Esophagus squamous epithelium (tissue), 5 donors: ENCODE measurements at regions not wholly inside any gene's neighbourhood (a gene's known extent, or its start where the extent isn't known, plus 50 kb on each side); places are given as distances from the start of the nearest gene placed in this dataset.

Experiments used
- DNase-seq: peaks from one replicate; lab custom pipeline; 2025; lab: John Stamatoyannopoulos, UW
- H3K27ac ChIP-seq, 4 donors: fragments of 200-600 bp; sonication (generic); one replicate each; pipeline ENCODE4 v1.5.1; 2016 to 2019; ENCODE audit warnings: mild to moderate bottlenecking in 1 of 4
- H3K27me3 ChIP-seq, 4 donors: fragments of 200-600 bp; sonication (generic); 1 replicate in 3 of 4; 2 replicates in 1 of 4; pipeline versions ENCODE4 v1.5.1 to v1.6.0; 2017 to 2021; ENCODE audit warnings: antibody characterized with exemption in 1 of 4
- H3K36me3 ChIP-seq, 3 donors: fragments of 200-600 bp; sonication (generic); one replicate each; pipeline ENCODE4 v1.5.1; 2016 to 2019
- H3K4me1 ChIP-seq, 3 donors: fragments of 200-600 bp; sonication (generic); one replicate each; pipeline ENCODE4 v1.5.1; 2017 to 2019
- H3K4me3 ChIP-seq, 4 donors: fragments of 200-600 bp; sonication (generic); 1 replicate in 3 of 4; 2 replicates in 1 of 4; pipeline ENCODE4 v1.5.1; 2016 to 2019; ENCODE audit warnings: mild to moderate bottlenecking in 2 of 4, moderate library complexity in 1 of 4
- H3K9me3 ChIP-seq, 3 donors: fragments of 200-600 bp; sonication (generic); one replicate each; pipeline ENCODE4 v1.5.1; 2016 to 2019
- CTCF ChIP-seq, 6 experiments: fragments of 450-650 bp in 4 of 6; fragments of 200-600 bp in 2 of 6; sonication (generic) in 2 of 6; IDR thresholded peaks; one replicate each; pipeline ENCODE4 v1.5.1; 2016 to 2019; ENCODE audit warnings: antibody characterized with exemption in 6 of 6, mild to moderate bottlenecking in 4 of 6, moderate library complexity in 4 of 6
- POLR2A ChIP-seq, 4 donors: fragments of 450-650 bp; IDR thresholded peaks; one replicate each; pipeline ENCODE4 v1.6.1; 2017; ENCODE audit warnings: antibody characterized with exemption in 4 of 4, mild to moderate bottlenecking in 4 of 4, moderate library complexity in 3 of 4
- WGBS, 2 donors: methylation state at CpG; one replicate each; pipeline ENCODE4 v1.1.5; 2018; 5-methylcytosine and 5-hydroxymethylcytosine counted together
- intact Hi-C: fragments of 100-400 bp; cut with DNase I; formaldehyde crosslinking; loops from one replicate; pipeline ENCODE4 v1.15.0; 2022
- donor health status: DM: yes; HTN: yes; CAD: no.

DNA sequence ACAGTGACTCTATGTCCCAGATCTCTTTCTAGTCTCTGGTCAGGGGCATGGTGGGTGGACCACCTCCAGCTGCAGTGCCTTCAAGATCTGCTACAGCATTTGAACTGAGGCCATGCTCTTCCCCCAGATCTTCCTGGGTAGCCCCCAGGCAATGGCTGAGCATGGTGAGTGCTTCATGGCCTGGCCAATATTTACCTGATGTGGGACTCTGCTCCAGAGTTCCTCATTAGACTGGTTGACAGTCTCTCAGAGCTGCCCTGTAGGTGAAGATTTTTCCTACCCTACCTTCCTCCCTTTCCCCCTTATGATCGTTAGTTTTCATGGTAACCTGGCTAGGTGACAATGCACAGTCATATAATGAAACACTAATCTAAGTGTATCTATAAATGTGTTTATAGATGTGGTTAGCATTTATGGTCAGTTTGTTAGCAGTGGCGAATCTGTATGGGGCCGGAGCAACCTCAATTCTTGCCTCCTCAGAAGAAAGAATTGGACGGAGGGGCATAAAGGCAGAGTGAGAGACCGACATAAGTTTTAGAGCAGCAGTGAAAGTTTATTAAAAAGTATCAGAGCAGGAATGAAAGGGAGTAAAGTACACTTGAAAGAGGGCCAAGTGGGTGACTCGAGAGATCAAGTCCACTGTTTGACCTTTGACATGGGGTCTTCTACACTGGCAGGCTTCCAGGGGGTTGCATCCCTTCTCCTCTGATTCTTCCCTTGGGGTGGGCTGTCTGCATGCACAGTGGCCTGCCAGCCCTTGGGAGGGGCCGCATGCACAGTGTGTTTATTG, 256.3 kb downstream of the CD83 start:
- WGBS, 2 donors: 79 to 87% methylated on average over 7 of the region's 7 CpGs
- TF ChIP-seq CTCF (IDR thresholded peaks at IDR 0.05): no peak
- TF ChIP-seq POLR2A (IDR thresholded peaks at IDR 0.05): no peak
- intact Hi-C loops: no loop called here

GRCh38 chr6:14375930-14376329, 258.4 kb downstream of the CD83 start:
- Histone ChIP-seq H3K36me3 (no peaks in the 10 kb centered on the region), H3K4me1 (no peaks in the 10 kb centered on the region), H3K9me3 (no peaks in the 10 kb centered on the region), H3K27me3 (no peaks in the 10 kb centered on the region), H3K4me3 (no peak overlapping the region), H3K27ac (no peak overlapping the region)
- intact Hi-C loops: no loop called here
- no peak for TF ChIP-seq POLR2A (IDR thresholded peaks at IDR 0.05)
- WGBS, 2 donors: 44 to 61% methylated on average over 1 of the region's 1 CpG
- no peak for DNase-seq

More for the DNA sequence above, 256.3 kb downstream of the CD83 start:
- no peak overlapping the region for H3K4me3 ChIP-seq
- no peaks in the 10 kb centered on the region for H3K27me3 ChIP-seq
- H3K9me3 ChIP-seq: no peaks in the 10 kb centered on the region
- no peak overlapping the region for H3K27ac ChIP-seq
- no peaks in the 10 kb centered on the region for H3K36me3 ChIP-seq
- DNase-seq: no peak
- H3K4me1 ChIP-seq: no peaks in the 10 kb centered on the region

DNA sequence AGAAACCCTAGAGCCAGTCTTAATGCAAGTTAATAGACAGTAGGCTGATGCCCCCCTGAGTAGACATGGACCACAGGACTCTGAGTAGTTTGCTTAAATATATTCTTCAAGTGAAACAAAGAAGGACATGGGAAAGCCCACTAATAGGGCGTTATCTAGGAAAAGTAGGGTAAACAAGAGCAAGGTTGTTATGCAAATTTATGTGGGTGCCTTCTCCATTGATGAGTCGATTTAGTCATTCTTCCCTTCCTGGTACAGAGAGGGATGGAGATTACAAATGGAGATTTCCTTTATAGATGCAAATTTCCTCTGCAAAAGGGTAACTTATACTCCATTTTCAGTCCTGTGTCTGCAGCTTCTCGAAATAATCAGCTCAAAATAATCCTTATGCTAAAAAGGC, 262.0 kb downstream of the CD83 start:
- no peak overlapping the region for H3K4me3 ChIP-seq
- H3K9me3 ChIP-seq: no peaks in the 10 kb centered on the region
- H3K4me1 ChIP-seq: peaks cover 0 to 10% (median 0%) of the 10 kb centered on the region in 3 donors
- no peak for DNase-seq
- intact Hi-C loops: no loop called here
- no peaks in the 10 kb centered on the region for H3K27me3 ChIP-seq
- TF ChIP-seq POLR2A (IDR thresholded peaks at IDR 0.05): no peak
- TF ChIP-seq CTCF (IDR thresholded peaks at IDR 0.05): no peak
- no peak overlapping the region for H3K27ac ChIP-seq
- 56 to 62% methylated on average over 3 of the region's 3 CpGs for WGBS, 2 donors
- no peaks in the 10 kb centered on the region for H3K36me3 ChIP-seq

DNA sequence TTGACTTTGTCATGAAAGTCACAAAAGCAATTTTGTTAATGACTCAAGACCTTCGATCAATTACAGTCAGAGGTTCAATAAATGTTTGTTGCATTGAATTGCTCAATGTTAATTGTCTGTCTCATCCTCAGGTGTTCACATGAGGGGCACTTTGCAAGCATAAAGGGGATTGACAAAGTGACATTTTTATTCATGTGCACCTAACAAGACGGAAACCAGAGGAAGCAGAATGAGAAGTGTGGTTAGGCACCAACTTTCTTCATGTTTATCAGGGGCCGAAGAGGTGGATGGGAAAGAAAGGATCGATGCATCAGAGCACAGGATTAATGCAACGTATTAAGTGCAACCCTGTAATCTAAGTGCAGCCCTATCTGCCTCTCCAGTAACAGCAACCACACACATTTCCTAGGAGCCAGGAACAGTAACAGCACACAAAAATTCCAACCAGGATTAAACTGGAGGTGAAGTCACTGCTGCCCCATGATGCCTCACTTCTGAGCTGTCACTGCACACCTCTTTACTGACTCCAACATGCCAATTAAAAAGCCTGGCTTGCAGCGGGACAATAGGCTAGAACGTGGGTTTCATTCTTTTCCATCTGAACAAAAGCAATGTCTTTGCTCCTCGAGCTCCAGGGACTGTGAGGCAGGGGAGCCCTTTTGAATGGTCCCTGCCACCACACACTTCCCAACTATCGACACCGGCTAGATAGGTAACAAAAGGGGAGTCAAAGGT, 262.7 kb downstream of the CD83 start:
- no peak overlapping the region for H3K4me3 ChIP-seq
- intact Hi-C loops: no loop called here
- TF ChIP-seq POLR2A (IDR thresholded peaks at IDR 0.05) (no peak), CTCF (IDR thresholded peaks at IDR 0.05) (no peak)

GRCh38 chr6:14380901-14381828, 263.6 kb downstream of the CD83 start:
- no peaks in the 10 kb centered on the region for H3K36me3 ChIP-seq
- no peaks in the 10 kb centered on the region for H3K27me3 ChIP-seq
- DNase-seq: no peak
- no peak overlapping the region for H3K4me3 ChIP-seq
- TF ChIP-seq CTCF (IDR thresholded peaks at IDR 0.05): no peak
- TF ChIP-seq POLR2A (IDR thresholded peaks at IDR 0.05): no peak
- no peak overlapping the region for H3K27ac ChIP-seq
- no peaks in the 10 kb centered on the region for H3K9me3 ChIP-seq
- 79 to 80% methylated on average over 11 of the region's 11 CpGs for WGBS, 2 donors
- peaks cover 0 to 13% (median 0%) of the 10 kb centered on the region in 3 donors for H3K4me1 ChIP-seq
- intact Hi-C loops: no loop called here

More for the DNA sequence above, 262.7 kb downstream of the CD83 start:
- Histone ChIP-seq H3K4me1 (peaks cover 0 to 13% (median 0%) of the 10 kb centered on the region in 3 donors), H3K36me3 (no peaks in the 10 kb centered on the region), H3K27ac (no peak overlapping the region), H3K27me3 (no peaks in the 10 kb centered on the region), H3K9me3 (no peaks in the 10 kb centered on the region)
- DNase-seq: no peak
- 77 to 82% methylated on average over 7 to 9 of the region's 10 CpGs for WGBS, 2 donors
